Stomach smooth muscle (tissue), 2 donors: ENCODE measurements at regions not wholly inside any gene's neighbourhood (a gene's known extent, or its start where the extent isn't known, plus 50 kb on each side); places are given as distances from the start of the nearest gene placed in this dataset.

Experiments
- H3K27ac ChIP-seq: one replicate; pipeline ENCODE4 v1.7.0; 2013; ENCODE audit warnings: mild to moderate bottlenecking, low read length, inconsistent platforms
- H3K27me3 ChIP-seq, 2 donors: one replicate each; pipeline ENCODE4 v1.7.0; 2013; ENCODE audit warnings: low read length in 2 of 2; ENCODE audit not compliant: insufficient read depth in 2 of 2, control insufficient read depth in 1 of 2
- H3K36me3 ChIP-seq, 2 donors: one replicate each; pipeline ENCODE4 v1.7.0; 2013; ENCODE audit warnings: low read length in 2 of 2; ENCODE audit not compliant: control insufficient read depth in 2 of 2, insufficient read depth in 2 of 2
- H3K4me1 ChIP-seq: one replicate; pipeline ENCODE4 v1.7.0; 2013; ENCODE audit warnings: low read length; ENCODE audit not compliant: control insufficient read depth, insufficient read depth
- H3K4me3 ChIP-seq, 2 donors: one replicate each; pipeline ENCODE4 v1.7.0; 2013; ENCODE audit warnings: low read length in 2 of 2
- H3K9ac ChIP-seq, 2 donors: one replicate each; pipeline ENCODE4 v1.7.0; 2013; ENCODE audit warnings: low read length in 2 of 2, mild to moderate bottlenecking in 1 of 2
- H3K9me3 ChIP-seq, 2 donors: one replicate each; pipeline ENCODE4 v1.7.0; 2013; ENCODE audit warnings: low read length in 2 of 2; ENCODE audit not compliant: control insufficient read depth in 2 of 2
- donor health status: healthy.
- donor health status: Pancreatic carcinoma.

DNA sequence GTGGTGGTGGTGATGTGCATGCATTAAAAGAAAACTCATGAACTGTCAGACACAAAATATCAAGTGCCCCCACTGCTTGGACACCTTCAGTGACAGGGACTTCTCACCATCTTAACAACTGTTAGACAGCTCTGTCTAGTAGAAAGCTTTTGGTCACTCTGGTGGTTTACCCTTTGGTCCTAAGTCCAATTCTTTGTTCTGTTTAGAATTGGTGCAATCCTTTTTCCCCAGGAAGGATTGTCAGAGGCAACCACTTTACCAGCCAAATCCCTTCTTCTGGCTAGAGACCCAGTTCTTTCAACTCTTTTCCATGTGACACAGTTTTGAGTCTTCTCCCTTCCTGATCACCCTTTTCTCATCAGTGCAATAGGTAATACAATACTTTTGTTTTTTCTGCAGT, 140.2 kb downstream of the SEC61B start:
- Histone ChIP-seq H3K27me3 (peaks cover 0 to 7% of the 10 kb centered on the region in 2 donors), H3K4me1 (peaks cover 21% of the 10 kb centered on the region), H3K9ac (no peak overlapping the region), H3K4me3 (no peak overlapping the region), H3K36me3 (no peaks in the 10 kb centered on the region), H3K9me3 (no peaks in the 10 kb centered on the region), H3K27ac (no peak overlapping the region)

DNA sequence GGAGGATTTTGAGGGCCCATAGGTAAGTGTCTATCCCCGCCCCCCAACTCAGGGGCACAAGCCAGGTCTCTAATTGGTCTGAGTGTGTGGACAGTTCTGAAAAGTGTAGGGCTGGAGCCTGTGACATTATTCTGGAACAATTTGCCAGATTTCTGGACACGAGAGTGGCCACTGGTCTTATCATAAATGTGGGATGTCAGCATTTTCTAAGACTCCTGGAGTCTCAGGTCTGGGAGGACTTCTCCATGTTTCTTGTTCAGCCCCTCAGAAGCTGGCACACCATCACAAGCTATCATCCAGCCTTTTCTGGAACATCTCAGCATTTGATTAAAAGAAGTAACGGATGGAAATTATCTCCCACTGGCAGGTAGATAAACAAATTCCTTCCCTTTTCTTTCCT, 141.4 kb downstream of the SEC61B start:
- Histone ChIP-seq H3K36me3 (no peaks in the 10 kb centered on the region), H3K9me3 (no peaks in the 10 kb centered on the region), H3K4me3 (no peak overlapping the region), H3K4me1 (peaks cover 22% of the 10 kb centered on the region), H3K27ac (no peak overlapping the region), H3K9ac (no peak overlapping the region), H3K27me3 (peaks cover 0 to 7% of the 10 kb centered on the region in 2 donors)

DNA sequence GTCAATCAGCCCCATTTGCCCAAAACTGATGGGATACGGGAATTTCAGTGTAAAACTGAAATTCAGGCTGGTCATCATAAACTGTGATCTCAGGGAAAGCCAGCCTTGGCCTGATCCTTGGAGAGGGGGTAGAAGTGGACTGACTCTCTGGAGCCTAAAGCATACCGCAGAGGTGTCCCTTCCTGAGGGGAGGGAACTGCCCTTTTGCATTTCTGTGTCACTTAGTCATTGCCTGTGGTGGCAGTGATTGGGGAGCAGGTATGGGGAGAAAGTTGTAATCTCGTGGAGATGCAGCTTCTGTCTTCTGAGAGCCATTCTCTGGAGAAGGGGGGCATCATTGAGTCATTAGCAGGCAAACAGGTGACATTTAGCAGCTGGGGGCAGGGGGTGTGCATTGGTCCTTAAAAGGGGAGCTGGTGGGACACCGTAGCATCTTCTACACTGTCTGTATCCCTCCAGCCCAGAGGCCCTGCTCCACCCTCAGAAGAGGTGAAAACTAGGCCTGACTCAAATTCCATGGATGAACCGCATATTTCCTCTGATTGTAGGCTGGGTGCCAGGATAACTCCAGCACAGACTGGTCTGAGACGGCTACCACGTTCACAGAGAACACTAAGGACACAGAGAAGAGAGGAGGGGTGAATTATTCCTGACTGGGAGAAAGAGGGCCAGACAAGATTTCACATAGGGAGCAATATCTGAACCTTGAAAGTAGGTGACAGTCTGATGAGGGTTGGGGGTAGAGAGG, 143.3 kb downstream of the SEC61B start:
- Histone ChIP-seq H3K27ac (no peak overlapping the region), H3K4me1 (peaks cover 30% of the 10 kb centered on the region), H3K4me3 (no peak overlapping the region), H3K9me3 (no peaks in the 10 kb centered on the region), H3K27me3 (peaks cover 0 to 3% of the 10 kb centered on the region in 2 donors), H3K9ac (no peak overlapping the region), H3K36me3 (no peaks in the 10 kb centered on the region)

DNA sequence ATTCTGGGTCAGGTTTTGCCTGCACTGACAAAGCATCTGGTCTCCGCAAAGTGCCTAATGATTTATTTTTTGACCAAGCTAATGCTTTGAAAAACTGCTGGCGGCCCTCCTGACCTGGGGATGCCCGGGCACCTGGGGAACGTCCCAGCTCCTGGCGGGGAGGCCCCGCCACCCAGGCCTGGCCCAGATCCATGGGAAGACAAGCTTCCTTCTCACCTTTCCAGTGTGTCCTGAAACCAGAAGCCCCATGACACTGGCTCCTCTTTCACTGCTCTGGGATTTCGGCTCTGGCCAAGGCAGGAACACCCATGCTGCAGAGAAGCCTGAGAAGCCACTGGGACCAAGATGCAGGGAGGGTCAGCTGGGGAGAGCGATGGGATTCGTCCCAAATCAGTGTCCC, 144.1 kb downstream of the SEC61B start:
- Histone ChIP-seq H3K9ac (no peak overlapping the region), H3K27ac (no peak overlapping the region), H3K27me3 (peaks cover 0 to 3% of the 10 kb centered on the region in 2 donors), H3K4me3 (no peak overlapping the region), H3K36me3 (no peaks in the 10 kb centered on the region), H3K4me1 (peaks cover 28% of the 10 kb centered on the region), H3K9me3 (no peaks in the 10 kb centered on the region)

DNA sequence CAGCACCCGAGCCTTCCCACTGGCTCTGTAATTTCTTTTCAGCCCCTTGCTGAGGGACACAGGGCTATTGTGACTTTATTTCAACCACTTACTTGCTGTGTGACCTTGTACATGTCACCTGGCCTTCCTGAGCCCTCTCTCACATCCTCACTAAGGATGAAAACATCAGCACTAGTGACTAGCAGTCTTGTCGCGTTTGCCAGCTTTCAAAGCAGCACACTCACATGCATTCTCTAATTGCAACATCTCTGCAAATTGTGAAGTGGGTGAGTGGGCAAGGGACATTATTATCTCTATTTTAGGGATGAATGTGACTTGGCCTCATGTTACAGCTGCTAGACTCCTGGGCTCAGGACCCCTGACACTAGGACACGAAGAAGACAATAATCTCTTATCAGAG, 144.5 kb downstream of the SEC61B start:
- Histone ChIP-seq H3K27me3 (peaks cover 0 to 3% of the 10 kb centered on the region in 2 donors), H3K9me3 (no peaks in the 10 kb centered on the region), H3K36me3 (no peaks in the 10 kb centered on the region), H3K4me3 (no peak overlapping the region), H3K4me1 (peaks cover 27% of the 10 kb centered on the region), H3K9ac (no peak overlapping the region), H3K27ac (no peak overlapping the region)

DNA sequence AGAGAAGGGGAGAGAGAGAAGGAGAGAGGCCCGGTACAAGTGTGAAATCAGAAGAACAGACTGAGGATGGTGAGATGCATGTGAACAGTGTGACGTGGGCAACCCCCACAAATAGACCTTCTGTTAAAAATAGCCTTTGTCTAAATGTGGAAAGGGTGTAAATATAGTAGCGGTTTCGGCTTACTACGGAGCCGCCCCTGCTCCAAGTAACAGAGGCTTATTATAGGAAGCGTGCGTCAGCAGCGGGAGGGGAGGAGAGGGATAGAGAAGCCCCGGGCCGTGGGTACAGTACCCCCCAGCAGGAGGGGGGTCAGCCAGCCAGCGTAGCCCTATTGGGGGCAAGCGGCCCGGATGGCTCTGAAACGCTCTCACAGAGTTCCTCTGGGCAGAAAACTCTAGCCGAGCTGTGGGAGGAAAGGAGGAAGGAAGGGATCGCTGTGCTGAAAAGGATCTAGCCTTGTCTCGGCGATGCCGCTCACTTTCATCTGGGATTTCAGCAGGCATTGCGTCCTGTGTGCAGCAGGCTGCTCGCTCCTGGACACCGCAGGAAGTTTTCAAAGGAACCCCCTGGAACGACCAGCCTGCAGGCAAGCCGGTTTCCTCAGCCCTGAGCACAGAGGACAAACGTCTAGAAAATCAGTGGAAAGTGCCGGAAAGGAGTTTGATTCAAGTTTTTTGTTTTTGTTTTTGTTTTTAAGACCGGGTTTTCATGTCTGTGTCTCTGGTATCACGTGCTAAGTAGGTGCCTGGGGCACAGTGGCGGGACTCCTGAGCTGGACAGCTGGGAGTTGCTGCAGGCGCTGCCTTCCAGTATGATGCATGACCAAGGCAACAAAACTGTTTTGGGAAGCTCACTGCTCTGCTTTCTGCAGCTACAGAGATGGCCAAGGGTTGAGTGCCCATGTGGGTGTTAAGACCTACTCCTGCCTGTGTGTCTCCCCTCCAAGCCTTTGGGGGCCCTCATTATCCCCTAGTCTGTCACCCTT, 146.6 kb downstream of the SEC61B start:
- peaks cover 18% of the 10 kb centered on the region for H3K4me1 ChIP-seq
- H3K27me3 ChIP-seq, result peaks cover 0 to 3% of the 10 kb centered on the region in 2 donors
- H3K27ac ChIP-seq, result peak overlapping the region; percentile 49
- peak overlapping the region; percentile 12 to 69 for H3K9ac ChIP-seq
- H3K36me3 ChIP-seq, result no peaks in the 10 kb centered on the region
- peak overlapping the region; percentile 70 to 76 for H3K4me3 ChIP-seq
- no peaks in the 10 kb centered on the region for H3K9me3 ChIP-seq

DNA sequence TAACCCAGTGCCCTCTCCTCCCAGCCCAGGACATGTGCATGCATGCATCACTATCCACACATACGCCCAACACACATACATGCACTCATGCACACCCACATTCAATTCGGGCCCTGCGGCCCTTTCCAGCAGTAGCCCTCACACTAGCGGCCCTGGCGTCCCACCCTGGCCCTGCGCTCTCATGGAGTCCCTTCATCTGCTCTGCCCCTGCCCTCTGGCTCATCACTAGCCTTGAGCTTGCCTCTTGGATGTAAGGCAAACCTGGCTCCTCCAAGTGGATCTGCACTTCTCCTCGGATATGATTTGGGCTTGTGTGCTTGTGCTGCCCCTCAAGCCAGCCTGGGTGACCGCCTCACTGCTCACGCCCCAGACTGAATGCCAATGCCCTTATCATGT, 147.2 kb downstream of the SEC61B start:
- Histone ChIP-seq H3K27ac (no peak overlapping the region), H3K4me1 (peaks cover 18% of the 10 kb centered on the region), H3K9ac (no peak overlapping the region), H3K36me3 (no peaks in the 10 kb centered on the region), H3K9me3 (no peaks in the 10 kb centered on the region), H3K27me3 (peaks cover 0 to 3% of the 10 kb centered on the region in 2 donors), H3K4me3 (peak overlapping the region in 1 of 2 donors; percentile 76)

DNA sequence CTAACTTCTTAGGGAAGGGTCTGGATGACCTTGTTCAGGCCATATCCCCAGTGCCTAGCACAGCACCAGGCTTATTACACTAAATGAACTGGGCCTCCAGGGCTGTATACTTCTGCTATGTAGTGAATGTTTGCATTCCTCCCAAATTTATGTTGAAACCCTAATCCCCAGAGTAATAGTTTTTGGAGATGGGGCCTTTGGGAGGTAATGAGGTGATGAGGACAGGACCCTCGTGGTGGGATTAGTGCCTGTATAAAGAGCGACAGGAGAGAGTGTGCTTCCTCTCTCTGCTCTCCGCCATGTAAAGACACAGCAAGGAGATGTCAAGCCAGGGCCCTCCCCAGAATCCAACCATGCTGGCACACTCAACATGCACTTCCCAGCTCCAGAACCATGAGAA, 148.3 kb downstream of the SEC61B start:
- peaks cover 0 to 3% of the 10 kb centered on the region in 2 donors for H3K27me3 ChIP-seq
- no peak overlapping the region for H3K9ac ChIP-seq
- H3K4me3 ChIP-seq, result no peak overlapping the region
- peaks cover 16% of the 10 kb centered on the region for H3K4me1 ChIP-seq
- H3K9me3 ChIP-seq, result no peaks in the 10 kb centered on the region
- H3K27ac ChIP-seq, result no peak overlapping the region
- H3K36me3 ChIP-seq, result no peaks in the 10 kb centered on the region

DNA sequence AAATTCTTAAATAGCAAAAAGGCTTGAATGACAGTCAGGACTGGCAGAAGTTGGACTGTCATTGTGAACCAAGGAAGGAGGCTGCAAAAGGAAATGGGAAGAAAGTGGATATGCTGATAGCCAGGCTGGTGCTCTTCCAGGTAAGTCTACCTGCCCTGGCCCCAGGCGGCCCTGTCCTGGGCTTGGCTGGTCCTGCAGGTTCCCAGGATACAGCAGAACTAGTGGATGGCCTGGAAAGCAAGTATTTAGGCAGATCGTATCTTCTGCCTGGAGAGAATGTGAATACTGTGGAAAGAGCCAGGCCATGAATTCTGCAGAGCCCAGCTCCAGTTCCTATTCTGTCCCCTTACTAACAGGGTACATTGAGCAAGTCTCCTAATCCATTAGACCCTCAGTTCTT, 149.3 kb downstream of the SEC61B start:
- H3K4me1 ChIP-seq, result peaks cover 16% of the 10 kb centered on the region
- no peaks in the 10 kb centered on the region for H3K9me3 ChIP-seq
- H3K4me3 ChIP-seq, result no peak overlapping the region
- H3K9ac ChIP-seq, result no peak overlapping the region
- peaks cover 0 to under 1% of the 10 kb centered on the region in 2 donors for H3K27me3 ChIP-seq
- no peaks in the 10 kb centered on the region for H3K36me3 ChIP-seq
- no peak overlapping the region for H3K27ac ChIP-seq

DNA sequence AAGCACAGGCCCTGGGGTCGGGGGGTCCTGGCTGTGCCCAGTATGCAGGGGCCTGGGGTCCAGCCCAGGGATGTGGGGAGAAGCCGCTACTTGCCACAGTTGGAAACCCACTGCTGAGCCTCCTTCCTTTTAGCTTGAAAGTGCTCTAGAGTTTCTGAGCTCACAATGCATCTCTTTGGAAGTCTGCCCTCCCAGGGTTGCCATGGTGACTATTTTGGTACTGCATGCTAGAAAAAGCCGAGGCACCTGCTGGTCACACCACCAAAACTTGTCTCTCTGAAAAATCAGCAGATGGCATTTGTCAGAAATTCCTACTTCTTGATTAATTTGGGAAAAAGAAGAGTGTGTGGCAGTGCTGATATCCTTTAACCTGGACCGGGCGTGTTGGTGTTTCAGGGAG, 151.8 kb downstream of the SEC61B start:
- Histone ChIP-seq H3K27me3 (no peaks in the 10 kb centered on the region), H3K36me3 (no peaks in the 10 kb centered on the region), H3K27ac (no peak overlapping the region), H3K9ac (no peak overlapping the region), H3K4me3 (no peak overlapping the region), H3K9me3 (no peaks in the 10 kb centered on the region), H3K4me1 (peaks cover 6% of the 10 kb centered on the region)
